ENCODE measurements at regions not wholly inside any gene's neighbourhood (a gene's known extent, or its start where the extent isn't known, plus 50 kb on each side); places are given as distances from the start of the nearest gene placed in this dataset.
"Not testable (repeated sequence)": the region's sequence is repeated elsewhere in the genome, so short reads cannot be mapped to it uniquely, and the experiment has no call there.

GRCh38 chr22:49405590-49405989 is 422.1 kb downstream of the BRD1 start:
- DNase-seq, result peak; percentile 7

- peak; percentile 30 for DNase-seq
Observed at GRCh38 chr22:49404576-49405241, 423.0 kb downstream of the BRD1 start.

DNA sequence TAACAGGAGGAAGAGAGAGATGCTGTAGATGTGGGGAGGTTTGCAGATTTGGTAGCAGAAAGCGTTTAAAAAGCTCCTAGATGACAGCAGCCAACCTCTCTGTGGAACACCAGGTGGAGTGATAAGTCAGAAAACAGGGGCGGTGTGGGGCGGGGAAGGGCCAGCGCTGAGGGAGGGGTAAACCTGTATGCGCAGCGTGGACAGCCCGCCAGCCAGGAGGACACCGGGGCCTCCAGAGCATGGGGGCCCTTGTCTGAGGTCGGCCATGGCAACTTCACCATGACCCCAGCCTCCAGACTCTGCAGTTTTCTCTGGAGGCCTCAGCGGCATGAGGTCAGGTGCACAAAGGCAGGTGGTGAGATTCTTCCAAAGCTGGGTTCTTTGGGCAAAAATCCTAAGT is 423.7 kb downstream of the BRD1 start:
- peak; percentile 32 for DNase-seq

- peak; percentile 37 for DNase-seq
Observed at GRCh38 chr22:49403102-49403501, 424.6 kb downstream of the BRD1 start.

DNA sequence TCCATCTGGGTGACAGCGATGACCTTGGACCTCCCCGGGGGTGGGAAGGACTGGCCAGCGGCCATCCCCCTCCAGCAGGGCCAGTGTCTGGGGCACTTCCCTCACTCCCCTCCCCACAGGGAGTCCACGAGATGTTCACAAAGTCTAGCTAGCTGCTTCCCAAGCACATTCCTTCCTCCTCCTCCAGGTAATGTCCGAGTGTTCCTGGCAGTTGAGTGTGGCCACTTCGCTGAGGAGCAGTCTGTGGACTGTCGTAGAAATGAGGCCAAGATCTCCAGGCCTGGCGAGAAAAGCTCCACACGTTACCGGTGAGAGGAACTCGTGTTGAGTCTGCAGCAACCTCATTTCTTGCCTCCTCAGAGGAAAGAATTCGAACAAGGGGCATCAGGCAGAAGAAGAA is 425.5 kb downstream of the BRD1 start:
- peak; percentile 26 for DNase-seq

- DNase-seq, result peak; percentile 11
Observed at GRCh38 chr22:49400941-49401598, 426.6 kb downstream of the BRD1 start.

- no peak for DNase-seq
Observed at GRCh38 chr22:49400136-49400940, 427.3 kb downstream of the BRD1 start.

DNA sequence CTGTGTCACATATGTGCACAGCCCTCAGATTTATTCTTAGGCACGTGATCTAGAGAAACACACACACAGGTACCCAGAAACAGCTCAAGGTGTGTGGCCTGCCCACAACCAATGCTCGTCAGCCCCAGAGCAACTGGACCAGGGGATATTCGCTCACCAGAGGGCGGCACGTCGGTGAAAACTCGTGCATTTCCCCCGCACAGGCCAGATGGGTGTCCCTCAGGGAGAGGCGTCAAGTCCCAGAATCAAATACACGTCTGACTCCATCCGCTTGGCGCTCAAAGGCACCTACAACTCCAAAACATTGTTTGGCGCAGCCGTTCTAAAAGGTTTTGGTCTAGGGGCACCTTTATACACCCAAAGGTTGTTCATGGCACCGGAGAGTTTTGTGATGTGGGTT is 429.0 kb downstream of the BRD1 start:
- DNase-seq, result no peak

GRCh38 chr22:49398115-49398514 is 429.6 kb downstream of the BRD1 start:
- DNase-seq, result no peak

- no peak for DNase-seq
Observed at GRCh38 chr22:49396817-49397216, 430.9 kb downstream of the BRD1 start.

GRCh38 chr22:49395617-49396016 is 432.1 kb downstream of the BRD1 start:
- DNase-seq, result no peak

GRCh38 chr22:49395062-49395461 is 432.6 kb downstream of the BRD1 start:
- DNase-seq, result not testable (repeated sequence)

DNA sequence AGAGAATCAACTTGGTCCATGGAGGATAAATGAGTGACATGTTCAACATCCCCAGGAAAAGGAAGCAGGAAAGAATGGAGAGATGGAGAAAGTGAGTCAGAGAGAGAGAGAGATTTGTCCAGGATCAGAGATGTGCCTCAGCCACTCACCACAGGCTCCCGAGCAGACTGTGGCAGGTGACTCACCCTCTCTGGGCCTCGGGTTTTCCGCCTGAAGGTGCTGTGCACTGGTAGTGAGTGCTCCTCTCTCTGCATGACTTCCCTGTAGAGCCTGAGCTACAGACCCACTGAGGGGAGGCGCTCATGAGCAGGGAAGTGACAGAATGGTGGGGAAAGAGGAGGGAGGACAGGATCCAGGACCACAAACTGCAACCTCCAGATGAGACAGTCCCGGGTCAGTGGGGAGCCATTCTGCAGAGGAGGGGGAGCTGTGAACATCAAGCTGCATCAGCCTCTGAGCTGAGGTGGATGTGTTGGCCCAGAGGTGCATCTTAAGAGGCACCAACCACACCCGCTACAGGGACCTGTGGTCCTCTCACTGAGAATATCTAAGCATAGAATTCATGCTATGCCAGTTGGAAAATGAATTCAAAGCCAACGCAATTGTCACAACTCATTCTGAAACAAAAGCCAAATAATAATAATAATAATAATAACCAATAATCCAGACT is 433.4 kb downstream of the BRD1 start:
- peak; percentile 49 for DNase-seq

- DNase-seq, result peak; percentile 37
Observed at GRCh38 chr22:49393526-49393925, 434.1 kb downstream of the BRD1 start.

DNA sequence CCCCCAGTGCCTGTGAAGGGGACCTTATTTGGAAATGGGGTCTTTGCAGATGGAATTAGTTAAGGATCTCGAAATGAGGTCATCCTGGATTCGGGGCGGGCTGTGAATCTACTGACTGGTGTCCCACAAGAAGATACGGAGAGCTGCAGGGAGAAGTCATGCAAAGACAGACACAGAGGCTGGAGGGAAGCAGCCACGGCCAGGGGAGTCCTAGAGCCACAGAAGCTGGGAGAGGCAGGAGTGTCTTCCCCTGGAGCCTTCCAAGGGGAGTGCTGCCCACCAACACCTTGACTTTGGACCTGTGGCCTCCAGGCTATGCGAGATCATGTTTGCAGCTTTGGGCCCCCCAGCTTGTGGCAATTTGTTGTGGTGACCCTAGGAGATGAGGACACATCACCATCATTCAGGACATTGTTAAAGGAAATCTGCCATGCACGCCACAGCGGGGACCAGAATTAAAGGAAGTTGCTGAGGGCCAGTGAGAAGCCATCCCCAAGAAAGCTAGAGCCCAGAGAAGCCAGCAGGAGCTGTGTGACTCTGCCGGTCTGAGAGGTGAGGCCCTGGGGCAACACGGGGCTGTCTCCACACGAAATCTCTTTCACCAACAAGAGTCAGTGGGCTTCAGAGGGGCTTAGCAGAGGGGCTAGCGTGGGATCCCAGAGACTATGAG is 434.7 kb downstream of the BRD1 start:
- DNase-seq, result no peak

DNA sequence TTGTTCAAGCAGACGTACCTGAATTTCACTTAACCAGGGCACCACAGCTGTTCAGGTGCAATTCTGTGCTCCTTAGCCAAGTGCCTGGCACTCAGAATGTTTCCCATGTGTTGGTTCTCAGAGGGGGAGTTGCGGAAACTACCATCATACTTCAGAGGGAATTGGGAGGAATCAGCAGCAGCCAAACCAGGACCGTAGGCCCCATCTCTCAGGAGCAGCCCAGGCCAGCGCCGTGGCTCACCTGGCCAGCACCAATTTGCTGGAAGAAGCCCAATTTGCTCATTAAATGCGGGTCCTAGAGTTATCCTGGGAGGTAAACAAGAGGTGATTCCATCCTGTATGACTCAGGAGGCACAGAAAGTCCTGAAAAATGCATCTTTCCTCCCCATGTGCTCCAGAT is 435.4 kb downstream of the BRD1 start:
- DNase-seq, result no peak

DNA sequence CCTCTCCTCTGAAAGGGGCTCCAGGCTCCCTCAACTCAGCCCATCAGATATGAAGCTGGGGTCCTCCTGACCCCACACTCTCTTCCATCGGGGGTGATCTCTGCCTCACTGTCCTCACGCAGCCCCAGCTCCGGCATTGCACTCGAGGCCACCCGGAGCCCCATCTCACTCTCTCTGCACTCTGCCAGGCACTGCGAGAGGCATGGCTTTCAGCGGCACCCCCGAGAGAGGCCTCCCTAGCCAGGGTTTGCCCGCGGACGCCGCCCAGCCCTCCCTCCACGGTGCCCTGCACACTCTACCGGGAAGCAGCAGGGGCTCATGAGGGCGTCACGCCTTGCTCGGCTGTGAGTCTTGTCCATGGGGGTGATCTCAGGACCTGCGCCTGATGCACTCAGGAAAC is 436.2 kb downstream of the BRD1 start:
- peak; percentile 19 for DNase-seq

DNA sequence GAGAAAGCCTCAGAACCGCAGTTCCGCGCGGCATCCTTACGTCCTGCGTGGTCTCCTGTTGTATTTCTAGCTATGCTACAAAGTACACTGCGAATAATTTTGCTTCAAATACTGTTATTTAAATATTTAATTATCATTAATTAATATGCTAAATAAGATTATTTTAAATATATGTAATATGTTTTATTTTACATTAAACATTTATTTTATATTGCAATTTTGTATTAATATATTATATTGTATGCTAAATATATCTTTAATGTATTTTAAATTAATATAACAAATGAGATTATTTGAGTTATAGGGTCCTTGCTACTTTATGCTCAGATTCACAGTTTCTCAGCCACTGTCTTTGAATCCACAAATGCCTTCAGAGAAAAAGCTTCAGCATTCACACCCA is 436.7 kb downstream of the BRD1 start:
- DNase-seq, result no peak

GRCh38 chr22:49383909-49384308 is 443.8 kb downstream of the BRD1 start:
- not testable (repeated sequence) for DNase-seq

DNA sequence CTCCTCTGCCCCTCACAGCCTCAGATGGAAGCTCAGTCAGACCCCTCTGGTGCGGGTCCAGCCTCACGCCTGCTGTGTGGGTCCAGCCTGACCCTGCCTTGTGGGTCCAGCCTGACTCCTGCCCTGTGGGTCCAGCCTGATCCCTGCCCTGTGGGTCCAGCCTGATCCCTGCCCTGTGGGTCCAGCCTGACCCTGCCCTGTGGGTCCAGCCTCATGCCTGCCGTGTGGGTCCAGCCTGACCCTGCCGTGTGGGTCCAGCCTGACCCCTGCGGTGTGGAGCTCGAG is 445.3 kb downstream of the BRD1 start:
- peak; percentile 38 for DNase-seq

DNA sequence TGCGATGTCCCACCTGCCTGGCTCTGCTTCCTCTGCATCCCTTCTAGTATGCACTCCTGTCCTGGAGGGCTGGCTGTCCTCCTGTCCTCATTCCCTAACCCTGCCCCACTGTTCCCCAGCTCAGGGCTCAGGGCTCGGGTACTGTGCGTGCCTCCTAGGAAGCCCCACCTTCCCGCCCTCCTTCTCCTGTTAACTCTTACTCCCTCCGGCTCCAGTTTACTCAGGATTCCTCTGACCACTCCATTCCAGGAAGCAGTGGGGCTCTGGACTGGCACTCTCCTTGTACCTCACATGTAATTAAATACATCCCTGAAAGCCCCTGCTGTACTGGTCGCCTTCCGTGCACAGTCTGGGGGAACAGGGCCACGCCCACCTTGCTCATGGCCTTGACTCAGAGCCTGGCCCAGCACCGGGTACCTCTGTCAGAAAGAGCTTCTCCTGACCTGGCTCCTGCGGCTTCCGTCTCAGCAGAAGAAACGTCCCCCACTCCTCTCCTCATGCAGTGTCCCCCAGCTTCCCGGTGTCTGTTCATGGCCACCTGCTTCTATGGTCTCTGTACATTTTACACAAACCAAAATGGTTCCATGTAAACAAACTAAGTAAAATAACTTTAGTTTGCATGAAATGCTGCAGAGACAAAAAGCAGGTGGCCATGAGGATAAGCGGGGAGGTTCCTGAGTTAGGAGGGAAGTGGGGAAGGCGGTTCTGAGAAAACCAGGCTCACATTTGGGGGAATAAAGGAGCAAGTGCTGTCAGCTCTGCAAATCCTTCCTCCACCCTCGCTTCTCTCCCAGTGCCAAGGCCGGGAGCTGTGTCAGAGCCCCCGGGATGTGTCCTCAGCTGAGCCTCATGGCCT is 445.9 kb downstream of the BRD1 start:
- peak; percentile 30 for DNase-seq

- DNase-seq, result no peak
Observed at GRCh38 chr22:49380828-49381114, 446.9 kb downstream of the BRD1 start.
